ENCODE measurements at regions not wholly inside any gene's neighbourhood (a gene's known extent, or its start where the extent isn't known, plus 50 kb on each side); places are given as distances from the start of the nearest gene placed in this dataset.

DNA sequence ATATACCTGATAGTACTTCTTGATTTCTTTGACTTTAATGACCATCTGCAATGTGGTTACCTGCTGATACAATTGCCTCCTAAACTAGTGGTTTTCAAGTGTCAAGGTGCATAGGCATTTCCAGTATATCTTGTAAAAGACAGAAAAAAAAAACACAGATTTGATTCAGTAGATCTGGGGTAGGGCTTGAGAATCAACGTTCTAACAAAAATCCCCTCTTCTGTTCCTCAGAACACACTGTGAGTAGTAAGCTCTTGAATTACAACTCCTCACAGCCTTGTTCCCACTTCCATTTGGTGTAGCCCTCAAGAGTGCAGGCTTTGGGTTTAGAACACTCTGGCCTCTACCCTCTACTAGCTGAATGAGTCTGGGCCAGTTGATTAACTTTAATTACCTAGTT lies 78.0 kb upstream of the CTSC start:
- Histone ChIP-seq H3K36me3 (ENCODE audit: low read depth) (no peaks in the 10 kb centered on the region), H3K27ac (ENCODE audit: poor library complexity, severe bottlenecking) (peak overlapping the region; percentile 53), H3K4me1 (ENCODE audit: insufficient read depth, poor library complexity, severe bottlenecking) (peaks cover 56% of the 10 kb centered on the region), H3K4me3 (ENCODE audit: severe bottlenecking) (no peak overlapping the region), H3K9me3 (ENCODE audit: severe bottlenecking) (no peaks in the 10 kb centered on the region), H3K27me3 (ENCODE audit: insufficient read depth, poor library complexity, severe bottlenecking) (no peaks in the 10 kb centered on the region)
- ATAC-seq (ENCODE audit: low read depth), result no peak
- TF ChIP-seq, protein P1, sequence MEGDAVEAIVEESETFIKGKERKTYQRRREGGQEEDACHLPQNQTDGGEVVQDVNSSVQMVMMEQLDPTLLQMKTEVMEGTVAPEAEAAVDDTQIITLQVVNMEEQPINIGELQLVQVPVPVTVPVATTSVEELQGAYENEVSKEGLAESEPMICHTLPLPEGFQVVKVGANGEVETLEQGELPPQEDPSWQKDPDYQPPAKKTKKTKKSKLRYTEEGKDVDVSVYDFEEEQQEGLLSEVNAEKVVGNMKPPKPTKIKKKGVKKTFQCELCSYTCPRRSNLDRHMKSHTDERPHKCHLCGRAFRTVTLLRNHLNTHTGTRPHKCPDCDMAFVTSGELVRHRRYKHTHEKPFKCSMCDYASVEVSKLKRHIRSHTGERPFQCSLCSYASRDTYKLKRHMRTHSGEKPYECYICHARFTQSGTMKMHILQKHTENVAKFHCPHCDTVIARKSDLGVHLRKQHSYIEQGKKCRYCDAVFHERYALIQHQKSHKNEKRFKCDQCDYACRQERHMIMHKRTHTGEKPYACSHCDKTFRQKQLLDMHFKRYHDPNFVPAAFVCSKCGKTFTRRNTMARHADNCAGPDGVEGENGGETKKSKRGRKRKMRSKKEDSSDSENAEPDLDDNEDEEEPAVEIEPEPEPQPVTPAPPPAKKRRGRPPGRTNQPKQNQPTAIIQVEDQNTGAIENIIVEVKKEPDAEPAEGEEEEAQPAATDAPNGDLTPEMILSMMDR (IDR thresholded peaks at IDR 0.05; ENCODE audit: poor library complexity, severe bottlenecking), result no peak
- no peak for DNase-seq (ENCODE audit: low spot score)

DNA sequence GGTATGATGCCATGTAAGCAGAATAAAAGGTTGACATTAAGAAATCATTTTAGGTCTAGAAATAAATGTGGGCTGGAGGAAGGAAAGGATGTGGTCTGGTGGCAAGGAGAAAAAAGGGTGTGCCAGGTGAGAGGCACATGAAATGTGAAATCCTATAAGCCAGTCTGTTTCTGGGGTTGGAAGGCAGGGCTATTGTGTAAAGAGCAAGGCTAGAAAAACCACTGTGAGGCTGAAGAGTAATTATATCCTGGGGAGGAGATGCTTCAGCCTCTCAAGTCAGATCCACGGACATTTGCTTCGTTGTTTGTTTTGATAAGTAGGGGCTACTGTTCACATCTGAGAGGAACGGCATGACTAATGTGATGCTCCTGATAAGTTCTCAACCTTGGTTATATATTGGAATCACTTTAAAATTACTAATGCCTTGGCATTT lies 77.5 kb upstream of the CTSC start:
- Histone ChIP-seq H3K4me1 (ENCODE audit: insufficient read depth, poor library complexity, severe bottlenecking) (peaks cover 56% of the 10 kb centered on the region), H3K9me3 (ENCODE audit: severe bottlenecking) (no peaks in the 10 kb centered on the region), H3K27ac (ENCODE audit: poor library complexity, severe bottlenecking) (peak overlapping the region; percentile 53), H3K36me3 (ENCODE audit: low read depth) (no peaks in the 10 kb centered on the region), H3K4me3 (ENCODE audit: severe bottlenecking) (no peak overlapping the region), H3K27me3 (ENCODE audit: insufficient read depth, poor library complexity, severe bottlenecking) (no peaks in the 10 kb centered on the region)
- TF ChIP-seq, protein P1 (IDR thresholded peaks at IDR 0.05; ENCODE audit: poor library complexity, severe bottlenecking), result no peak
- DNase-seq (ENCODE audit: low spot score) (no peak), ATAC-seq (ENCODE audit: low read depth) (no peak)

DNA sequence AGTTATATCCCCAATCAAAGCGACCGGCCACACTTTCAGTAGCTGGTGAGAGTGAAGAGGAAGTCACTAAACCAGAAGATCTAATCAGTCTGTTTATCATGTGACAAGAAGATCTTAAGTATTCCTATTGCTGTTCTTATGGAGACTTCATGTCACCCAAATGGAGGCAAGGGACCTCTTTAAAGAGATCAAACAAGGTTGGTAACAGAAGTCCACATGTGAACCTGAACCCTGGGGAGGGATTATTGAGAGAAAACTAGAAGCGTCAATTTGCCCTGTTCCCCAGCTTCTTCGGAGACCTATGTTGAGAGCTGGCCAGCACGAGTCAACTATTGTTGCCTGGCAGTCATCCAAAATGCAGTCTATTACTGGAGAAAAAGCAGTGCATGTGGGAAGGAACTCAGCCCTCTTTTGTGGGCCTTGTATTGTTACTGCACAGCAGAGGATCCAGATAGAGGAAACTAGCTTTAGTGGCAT lies 76.9 kb upstream of the CTSC start:
- H3K4me1 ChIP-seq (ENCODE audit: insufficient read depth, poor library complexity, severe bottlenecking), result peaks cover 54% of the 10 kb centered on the region
- no peak overlapping the region for H3K4me3 ChIP-seq (ENCODE audit: severe bottlenecking)
- peak overlapping the region; percentile 53 for H3K27ac ChIP-seq (ENCODE audit: poor library complexity, severe bottlenecking)
- H3K27me3 ChIP-seq (ENCODE audit: insufficient read depth, poor library complexity, severe bottlenecking), result no peaks in the 10 kb centered on the region
- ATAC-seq (ENCODE audit: low read depth) (no peak), DNase-seq (ENCODE audit: low spot score) (no peak)
- H3K9me3 ChIP-seq (ENCODE audit: severe bottlenecking), result no peaks in the 10 kb centered on the region
- TF ChIP-seq, protein P1 (IDR thresholded peaks at IDR 0.05; ENCODE audit: poor library complexity, severe bottlenecking), result no peak
- no peaks in the 10 kb centered on the region for H3K36me3 ChIP-seq (ENCODE audit: low read depth)

DNA sequence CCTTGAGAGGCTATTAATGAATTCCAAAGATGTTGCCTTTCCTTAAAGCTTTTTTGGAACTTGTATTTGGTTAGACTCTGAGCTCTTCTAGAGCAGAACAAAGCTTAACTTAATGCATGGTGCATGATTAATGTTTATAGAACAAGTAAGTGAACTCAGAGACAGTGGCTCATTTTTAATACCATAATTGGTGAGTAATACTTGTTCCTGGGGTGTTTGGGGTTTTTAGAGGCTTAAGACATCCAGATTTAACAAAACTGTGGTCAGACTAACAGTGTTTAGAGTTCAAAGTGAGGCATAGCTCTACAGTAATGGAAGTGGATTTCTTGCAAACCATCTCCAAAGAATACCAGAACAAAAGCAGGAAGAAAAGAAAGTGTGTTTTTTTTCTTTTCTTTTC lies 73.7 kb upstream of the CTSC start:
- Histone ChIP-seq H3K9me3 (ENCODE audit: severe bottlenecking) (no peaks in the 10 kb centered on the region), H3K27ac (ENCODE audit: poor library complexity, severe bottlenecking) (peak overlapping the region; percentile 96), H3K27me3 (ENCODE audit: insufficient read depth, poor library complexity, severe bottlenecking) (no peaks in the 10 kb centered on the region), H3K4me1 (ENCODE audit: insufficient read depth, poor library complexity, severe bottlenecking) (peaks cover 38% of the 10 kb centered on the region), H3K4me3 (ENCODE audit: severe bottlenecking) (no peak overlapping the region), H3K36me3 (ENCODE audit: low read depth) (no peaks in the 10 kb centered on the region)
- peak; percentile 76 for ATAC-seq (ENCODE audit: low read depth)
- TF ChIP-seq, protein P1 (IDR thresholded peaks at IDR 0.05; ENCODE audit: poor library complexity, severe bottlenecking), result no peak
- no peak for DNase-seq (ENCODE audit: low spot score)

DNA sequence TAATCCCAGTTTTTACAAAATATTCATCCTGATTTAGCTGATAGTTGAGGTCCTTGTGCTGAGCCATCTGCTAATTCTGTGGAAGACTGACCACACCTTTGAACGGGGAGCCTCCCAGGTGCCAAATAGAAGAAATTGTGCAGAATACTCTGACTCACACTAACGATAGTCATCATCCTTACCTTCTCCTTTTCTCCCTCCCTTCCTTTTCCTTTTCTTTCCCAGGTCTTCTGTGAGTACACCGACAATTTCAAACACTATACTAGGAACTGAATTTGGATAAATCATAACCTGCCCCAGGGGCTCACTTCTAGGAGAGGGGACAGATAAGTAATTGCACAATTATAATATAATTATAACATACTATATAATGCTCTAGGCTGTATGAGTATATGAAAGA lies 73.1 kb upstream of the CTSC start:
- ATAC-seq (ENCODE audit: low read depth) (peak; percentile 83), DNase-seq (ENCODE audit: low spot score) (no peak)
- TF ChIP-seq, protein P1 (IDR thresholded peaks at IDR 0.05; ENCODE audit: poor library complexity, severe bottlenecking), result no peak
- Histone ChIP-seq H3K27ac (ENCODE audit: poor library complexity, severe bottlenecking) (peak overlapping the region; percentile 96), H3K9me3 (ENCODE audit: severe bottlenecking) (no peaks in the 10 kb centered on the region), H3K4me3 (ENCODE audit: severe bottlenecking) (no peak overlapping the region), H3K4me1 (ENCODE audit: insufficient read depth, poor library complexity, severe bottlenecking) (peaks cover 38% of the 10 kb centered on the region), H3K27me3 (ENCODE audit: insufficient read depth, poor library complexity, severe bottlenecking) (no peaks in the 10 kb centered on the region), H3K36me3 (ENCODE audit: low read depth) (no peaks in the 10 kb centered on the region)
